HG03108 (cell line): ENCODE measurements at regions not wholly inside any gene's neighbourhood (a gene's known extent, or its start where the extent isn't known, plus 50 kb on each side); places are given as distances from the start of the nearest gene placed in this dataset.

ENCODE experiments used
- ATAC-seq: cut with Tn5 transposase; IDR thresholded peaks from one replicate; pipeline ENCODE4 v1.9.1; 2021; ENCODE audit warnings: moderate library complexity; ENCODE audit not compliant: unreplicated experiment

DNA sequence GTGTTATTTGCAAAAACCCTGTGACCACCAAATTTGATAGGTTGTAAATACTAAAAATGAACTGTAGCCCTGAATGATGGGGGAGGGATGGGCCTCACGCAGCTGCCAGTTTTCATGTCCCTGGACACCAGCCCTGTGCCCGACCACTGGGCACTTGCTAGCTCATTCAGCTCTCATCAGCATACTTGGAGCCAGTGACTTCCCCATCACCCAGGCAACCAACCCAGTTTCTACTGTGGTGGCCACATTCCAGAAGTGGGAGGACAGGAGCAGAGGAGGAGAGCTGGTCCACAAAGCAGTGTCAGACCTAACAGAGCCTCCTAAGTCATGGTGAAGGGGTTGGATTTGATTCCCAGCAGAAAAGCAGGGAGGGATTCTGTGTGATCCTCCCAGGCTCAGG, 128.2 kb downstream of the CPEB2 start:
- ATAC-seq, result no peak

GRCh38 chr4:15131551-15131950, 129.3 kb downstream of the CPEB2 start:
- ATAC-seq, result no peak

GRCh38 chr4:15132739-15133138, 130.5 kb downstream of the CPEB2 start:
- ATAC-seq, result no peak

DNA sequence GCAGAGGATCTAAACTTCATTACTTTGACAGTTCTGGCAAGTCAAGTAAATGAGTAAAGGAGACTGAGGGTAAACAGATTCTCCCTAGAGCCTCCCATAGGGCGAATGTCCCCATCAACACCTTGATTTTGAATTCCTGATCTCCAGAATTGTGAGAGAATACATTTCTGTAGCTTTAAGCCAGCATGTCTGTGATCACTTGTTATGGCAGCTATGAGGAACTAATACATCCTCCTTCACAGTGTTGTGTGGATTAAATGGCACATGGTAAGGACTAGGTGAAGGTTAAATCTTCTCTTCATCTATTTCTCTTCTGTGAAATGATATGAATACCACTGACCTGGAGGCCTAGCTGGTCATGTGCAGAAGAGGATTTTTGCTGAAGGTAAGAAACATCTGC, 137.3 kb downstream of the CPEB2 start:
- no peak for ATAC-seq

DNA sequence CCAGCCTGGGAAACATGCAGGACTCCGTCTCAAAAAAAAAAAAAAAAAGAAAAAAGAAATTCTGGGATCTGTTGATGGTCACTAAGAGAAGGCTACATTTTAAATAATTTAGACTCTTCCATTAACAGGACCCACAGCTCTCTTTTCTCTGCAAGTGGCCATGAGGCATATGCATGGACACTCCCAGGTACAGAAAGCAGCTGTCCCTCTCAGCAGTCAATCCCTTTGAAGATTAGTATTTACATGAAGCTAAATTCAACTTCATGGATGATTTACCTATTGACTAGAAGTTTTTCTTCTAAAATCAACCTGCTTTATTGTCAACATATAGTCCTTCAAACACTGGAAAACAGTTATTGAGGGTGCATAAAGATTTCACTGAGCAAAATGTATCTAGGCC, 139.9 kb downstream of the CPEB2 start:
- no peak for ATAC-seq

DNA sequence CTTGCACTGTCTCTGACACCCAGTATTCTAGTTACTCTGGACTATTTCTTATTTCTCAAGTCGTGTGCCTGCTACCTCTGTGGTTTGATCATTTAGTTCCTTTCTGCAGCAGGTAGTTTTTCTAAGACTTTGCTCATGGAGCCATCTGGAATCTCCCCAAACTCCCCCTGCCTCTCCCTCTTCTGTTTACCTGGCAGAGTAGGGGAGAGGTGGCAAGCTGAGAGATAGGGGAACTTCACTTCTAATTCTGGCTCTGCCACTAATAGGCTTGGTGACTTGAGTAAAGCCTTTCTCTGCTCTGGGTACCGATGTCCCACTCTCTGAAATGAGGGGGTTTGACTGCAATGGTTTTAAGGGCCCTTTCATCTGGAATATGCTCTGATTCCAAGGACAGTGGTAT, 141.3 kb downstream of the CPEB2 start:
- ATAC-seq, result no peak

DNA sequence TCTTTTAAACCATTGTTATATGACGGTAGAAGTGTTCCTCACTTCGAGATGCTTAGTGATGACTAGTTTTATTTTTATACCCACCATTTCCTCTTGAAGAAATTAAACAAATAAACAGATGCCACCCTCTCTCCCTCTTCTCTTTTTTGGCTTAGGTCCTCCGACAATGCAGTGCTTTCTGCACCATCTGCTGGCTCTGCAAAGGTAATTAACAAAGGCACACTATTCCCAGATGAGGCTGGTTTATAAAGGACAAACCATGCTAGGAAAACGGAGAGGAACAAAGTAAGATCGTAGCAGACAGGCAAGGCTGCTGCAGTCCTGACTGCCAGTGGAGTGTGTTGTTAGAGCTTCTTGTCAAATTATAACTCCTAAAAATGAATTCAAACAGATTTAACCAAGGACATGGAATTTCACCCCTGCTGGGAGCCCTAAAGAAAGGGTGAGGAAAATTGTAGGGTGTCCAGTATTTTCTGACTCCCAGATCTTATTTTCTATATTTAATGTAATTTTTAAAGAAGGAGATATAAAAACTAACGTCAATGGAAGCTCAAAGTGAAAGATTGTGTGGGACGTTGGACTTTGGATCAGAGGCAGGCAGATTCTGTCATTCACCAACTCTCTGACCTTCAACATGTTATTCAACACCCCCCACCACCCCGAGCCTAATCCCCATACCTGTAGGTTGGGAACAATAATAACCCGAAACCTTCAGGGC, 142.1 kb downstream of the CPEB2 start:
- no peak for ATAC-seq

DNA sequence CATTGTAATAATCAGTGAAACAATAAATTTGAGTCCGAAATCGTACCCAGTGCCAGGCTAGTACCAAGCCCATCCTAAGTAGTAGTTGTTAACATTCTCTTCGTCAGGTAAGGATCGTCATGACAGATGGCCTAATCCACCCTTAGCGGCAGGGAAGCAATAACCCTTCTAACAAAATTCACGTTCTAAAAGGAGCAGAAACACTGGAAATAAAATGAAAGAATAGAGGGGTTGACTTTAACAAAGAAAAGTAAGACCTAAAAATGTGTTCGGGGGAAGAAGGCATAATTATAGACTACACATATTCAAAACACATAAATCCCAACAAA, 142.7 kb downstream of the CPEB2 start:
- ATAC-seq, result no peak

- no peak for ATAC-seq
Observed at GRCh38 chr4:15145709-15146108, 143.4 kb downstream of the CPEB2 start.

GRCh38 chr4:15147714-15148113, 145.4 kb downstream of the CPEB2 start:
- ATAC-seq, result no peak

DNA sequence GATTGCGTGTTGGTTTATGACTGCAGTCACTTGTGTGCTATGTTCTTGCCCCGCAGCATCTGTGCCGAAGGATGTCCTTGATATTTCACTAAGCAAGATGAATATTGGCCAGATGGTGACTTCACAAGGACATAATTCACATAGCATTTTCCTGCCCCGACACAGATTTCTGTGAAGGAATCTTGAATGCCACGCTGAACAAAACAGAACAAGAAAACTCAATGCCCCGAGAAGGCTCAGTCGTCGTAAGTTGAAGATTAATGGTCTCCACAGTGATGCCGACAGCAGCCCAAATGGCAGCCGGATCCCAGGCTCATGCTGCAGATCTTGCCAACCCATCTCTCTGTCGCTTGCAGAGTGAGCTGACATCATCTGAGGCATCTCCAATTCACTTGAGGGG, 145.9 kb downstream of the CPEB2 start:
- ATAC-seq, result no peak

- ATAC-seq, result no peak
Observed at GRCh38 chr4:15148691-15149090, 146.4 kb downstream of the CPEB2 start.

DNA sequence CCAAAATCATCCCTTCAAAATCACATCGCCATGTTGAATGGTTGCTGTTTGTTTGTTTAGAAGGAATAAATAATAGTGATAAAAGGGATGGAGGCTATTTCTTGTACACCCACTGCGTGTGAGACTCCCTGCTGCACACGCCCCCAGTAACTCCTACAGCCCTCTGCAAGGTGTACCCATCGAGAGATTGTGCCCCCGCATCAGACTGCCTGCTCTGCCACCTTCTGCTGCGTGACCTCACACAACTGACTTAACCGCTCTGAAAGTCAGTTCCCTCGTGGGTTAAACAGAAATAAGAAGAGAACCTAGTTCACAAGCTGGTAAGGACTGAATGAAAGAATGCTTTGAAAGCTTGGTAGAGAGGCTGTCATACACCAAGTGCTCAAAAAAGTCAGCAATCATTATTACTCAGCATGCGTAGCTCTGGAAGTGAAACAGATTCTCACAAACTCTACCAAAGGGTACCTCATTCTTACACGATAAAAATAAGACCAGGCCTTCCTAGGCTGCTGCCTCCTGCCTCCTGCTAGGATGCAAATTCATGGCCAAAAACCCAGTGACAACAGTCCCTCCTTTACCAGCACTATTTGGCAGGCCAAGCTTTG, 147.1 kb downstream of the CPEB2 start:
- peak; percentile 42 for ATAC-seq

DNA sequence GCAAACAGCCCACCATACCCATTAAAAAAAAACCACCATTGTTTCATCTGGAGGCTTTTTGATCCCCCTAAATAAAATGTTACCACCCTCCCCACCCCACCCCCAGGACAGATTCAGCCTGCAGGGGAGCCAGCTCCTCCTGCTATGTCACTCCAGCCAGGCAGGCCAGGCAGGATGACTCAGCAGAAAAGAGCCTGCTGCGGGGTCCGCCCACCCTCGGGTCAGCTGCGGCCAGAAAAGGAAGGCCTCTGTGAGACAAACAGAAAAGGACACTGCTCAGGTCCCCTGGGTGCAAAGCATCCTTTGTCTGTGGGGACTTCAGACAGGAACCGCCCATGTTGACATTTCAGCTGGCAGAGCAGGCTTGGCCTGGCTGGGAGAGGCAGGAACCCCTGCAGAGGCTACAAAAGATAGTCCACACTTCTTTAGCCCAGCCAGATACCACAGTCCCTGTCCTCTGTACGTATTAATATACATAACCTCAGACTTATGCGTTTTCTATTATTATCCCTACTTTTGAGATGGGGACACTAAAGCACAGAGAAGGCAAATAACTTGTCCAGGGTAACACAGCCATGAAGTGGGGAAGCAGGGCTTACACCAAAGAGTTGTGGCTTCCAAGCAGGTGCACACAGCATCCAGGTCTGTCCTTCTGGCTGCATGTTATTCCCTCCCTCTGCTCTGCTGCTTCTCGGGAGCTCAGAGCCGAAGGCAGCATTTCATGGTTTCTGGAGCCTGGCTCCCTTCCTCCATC, 147.7 kb downstream of the CPEB2 start:
- peak; percentile 98 for ATAC-seq

DNA sequence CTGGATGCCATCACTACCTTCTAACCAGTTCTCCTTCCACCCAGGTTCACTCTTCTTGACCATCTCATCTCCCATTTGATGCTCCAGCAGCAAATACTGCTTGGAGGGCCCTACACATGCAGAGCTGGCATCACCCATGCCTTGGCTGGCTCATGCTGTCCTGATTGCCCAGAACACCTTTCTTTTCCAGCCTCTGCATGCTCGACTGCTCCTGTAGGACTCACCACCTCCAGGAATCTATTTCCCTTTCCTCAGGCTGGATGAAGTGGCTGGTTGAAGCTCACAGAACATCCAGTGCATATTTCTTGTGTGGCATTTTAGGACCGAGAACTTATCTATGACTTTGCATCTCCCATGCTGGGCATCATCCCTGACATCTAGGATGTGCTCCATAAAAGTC, 148.3 kb downstream of the CPEB2 start:
- ATAC-seq, result no peak

DNA sequence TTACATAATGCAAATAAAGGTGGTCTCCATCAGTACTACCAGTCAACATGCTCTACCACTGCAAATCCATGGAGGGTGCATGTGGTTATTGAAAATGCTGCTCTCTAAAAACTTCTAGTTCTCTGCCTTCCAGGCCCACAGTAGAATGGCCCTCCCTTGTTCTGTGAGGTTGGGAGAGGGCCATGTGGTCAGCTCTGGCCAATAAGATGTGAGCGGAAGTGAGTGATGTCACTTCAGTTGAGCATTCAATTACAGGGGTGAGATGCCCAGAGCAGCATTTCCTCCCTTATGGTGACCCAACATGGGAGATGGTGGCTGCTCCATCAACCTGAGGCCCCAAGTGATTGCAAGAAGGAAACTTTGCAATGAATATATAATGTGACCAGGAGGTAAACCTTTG, 148.8 kb downstream of the CPEB2 start:
- no peak for ATAC-seq

DNA sequence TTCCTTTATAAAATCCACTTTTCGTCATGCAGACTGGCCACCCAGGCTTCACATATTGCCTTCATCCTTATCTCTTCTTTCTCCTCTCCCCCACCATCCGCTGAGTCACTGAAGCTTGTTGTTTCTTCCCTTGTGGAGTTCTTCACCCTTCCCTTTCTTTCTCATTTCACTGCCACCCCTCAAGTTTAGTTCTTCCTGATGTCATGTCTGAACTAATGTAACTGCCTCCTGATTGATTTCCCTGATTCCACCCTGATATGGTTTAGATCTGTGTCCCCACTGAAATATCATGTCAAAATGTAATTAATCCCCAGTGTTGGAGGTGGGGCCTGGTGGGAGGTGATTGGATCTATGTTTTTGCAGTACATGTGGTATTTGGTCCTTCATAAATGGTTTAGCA, 151.4 kb downstream of the CPEB2 start:
- no peak for ATAC-seq

- ATAC-seq, result no peak
Observed at GRCh38 chr4:15158406-15159091, 156.3 kb downstream of the CPEB2 start.

DNA sequence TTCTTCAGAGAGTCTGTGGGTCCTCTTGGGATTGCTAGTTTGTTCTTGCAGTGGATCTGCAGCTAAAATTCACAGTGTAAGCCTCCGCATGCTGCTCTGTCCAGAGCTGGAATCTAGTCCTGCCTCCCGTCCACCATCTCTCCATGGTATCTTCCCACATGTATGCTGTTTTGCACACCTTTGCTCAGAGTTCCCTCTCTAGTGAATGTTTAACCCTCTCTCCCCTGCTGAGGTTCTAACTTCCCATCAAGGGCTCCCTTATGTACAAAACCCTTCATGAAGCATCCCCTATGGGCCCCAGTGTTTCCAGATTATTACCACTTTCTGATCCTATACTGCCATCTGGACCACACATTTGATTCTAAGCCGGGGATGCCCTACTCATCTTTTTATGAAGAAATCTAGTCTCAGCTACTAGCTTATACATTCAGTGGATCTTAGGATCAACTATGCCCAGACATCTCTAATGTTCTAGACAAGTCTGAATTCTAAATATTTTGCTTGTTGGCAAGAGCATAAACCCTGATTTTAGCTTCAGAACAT, 157.3 kb downstream of the CPEB2 start:
- no peak for ATAC-seq

GRCh38 chr4:15161439-15161838, 159.2 kb downstream of the CPEB2 start:
- ATAC-seq, result no peak

- ATAC-seq, result no peak
Observed at GRCh38 chr4:15162046-15162445, 159.8 kb downstream of the CPEB2 start.
